KBM-7 (cell line): ENCODE measurements at regions not wholly inside any gene's neighbourhood (a gene's known extent, or its start where the extent isn't known, plus 50 kb on each side); places are given as distances from the start of the nearest gene placed in this dataset.

ENCODE experiments used
- DNase-seq: peaks from one replicate; pipeline ENCODE4 v3.0.0-alpha.2; 2015
- in situ Hi-C: fragments of 300-500 bp; cut with MboI; formaldehyde crosslinking; loops from 2 replicates; pipeline ENCODE4 v1.14.3; 2020; ENCODE audit warnings: low sequenced_read_pairs, low pct_unique_long_range_greater_than_20kb, mixed read lengths

- in situ Hi-C loops: no loop called here
- DNase-seq: no peak
Measured at GRCh38 chr18:71832946-71833617, 711.1 kb downstream of the CBLN2 start.

- no peak for DNase-seq
- in situ Hi-C loops: no loop called here
Measured at GRCh38 chr18:71831039-71831438, 713.1 kb downstream of the CBLN2 start.

DNA sequence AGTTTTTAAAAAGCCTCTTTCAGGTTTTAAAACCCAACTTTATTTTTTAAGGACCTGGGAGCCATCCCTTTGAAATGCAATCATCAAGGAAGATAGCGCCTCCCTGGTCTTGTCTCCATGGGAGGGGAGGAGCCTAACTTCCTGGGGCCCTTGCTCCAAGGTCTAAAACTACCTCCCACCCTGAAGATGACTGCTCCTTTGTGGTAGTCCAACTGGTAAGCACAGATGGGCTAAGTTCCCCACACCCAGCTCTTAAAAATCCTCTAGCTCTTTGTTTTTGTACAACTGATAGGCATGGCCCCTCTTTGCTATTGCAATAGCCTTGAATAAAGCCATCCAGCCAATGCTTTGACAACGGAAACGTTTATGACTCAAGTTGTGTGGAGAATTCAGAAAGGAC is 716.8 kb downstream of the CBLN2 start:
- in situ Hi-C loops: no loop called here

DNA sequence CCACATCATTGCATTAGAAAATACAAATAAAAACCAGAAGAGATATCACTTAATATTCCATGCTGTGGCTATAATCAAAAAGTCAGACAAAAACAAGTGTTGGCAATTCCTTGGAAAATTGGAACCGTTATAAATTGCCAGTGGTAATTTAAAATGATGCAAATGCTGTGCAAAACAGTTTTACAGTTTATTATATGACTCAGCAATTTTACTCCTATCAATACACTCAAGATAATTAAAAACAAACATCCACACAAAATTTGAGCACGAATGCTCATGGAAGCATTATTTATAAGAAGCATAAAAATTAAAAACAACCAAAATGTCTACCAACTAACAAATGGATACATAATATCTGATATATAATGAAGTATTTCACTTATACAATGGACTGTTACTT is 728.8 kb downstream of the CBLN2 start:
- DNase-seq: no peak
- in situ Hi-C loops: no loop called here

More for the DNA sequence above, 716.8 kb downstream of the CBLN2 start:
- DNase-seq: no peak

GRCh38 chr18:71809711-71810110 is 734.4 kb downstream of the CBLN2 start:
- in situ Hi-C loops: no loop called here
- no peak for DNase-seq

DNA sequence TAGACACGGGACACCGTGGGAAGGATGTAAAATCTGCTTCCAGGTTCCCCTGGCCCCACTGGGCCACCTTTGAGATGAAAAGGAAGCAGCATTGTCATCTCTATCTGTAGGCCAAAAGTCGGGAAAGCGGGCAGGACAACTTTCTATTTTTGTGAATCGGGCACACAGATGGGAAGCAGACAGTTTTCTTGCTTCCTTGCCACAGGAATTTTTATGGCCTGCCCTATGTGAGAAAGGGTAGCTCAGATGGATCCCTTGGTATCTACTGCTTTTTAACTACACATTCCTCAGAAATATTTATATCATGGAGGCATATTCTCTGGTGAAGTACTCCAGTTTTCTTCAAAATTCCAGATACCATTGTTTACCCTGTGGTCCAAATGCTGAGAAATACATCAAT is 735.5 kb downstream of the CBLN2 start:
- in situ Hi-C loops: no loop called here
- DNase-seq: no peak

- no peak for DNase-seq
- in situ Hi-C loops: no loop called here
Measured at GRCh38 chr18:71807586-71807985, 736.6 kb downstream of the CBLN2 start.

GRCh38 chr18:71798986-71799673 is 745.0 kb downstream of the CBLN2 start:
- in situ Hi-C loops: no loop called here
- no peak for DNase-seq

GRCh38 chr18:71797554-71797953 is 746.6 kb downstream of the CBLN2 start:
- in situ Hi-C loops: no loop called here
- no peak for DNase-seq

GRCh38 chr18:71784777-71785176 is 759.4 kb downstream of the CBLN2 start:
- in situ Hi-C loops: no loop called here

DNA sequence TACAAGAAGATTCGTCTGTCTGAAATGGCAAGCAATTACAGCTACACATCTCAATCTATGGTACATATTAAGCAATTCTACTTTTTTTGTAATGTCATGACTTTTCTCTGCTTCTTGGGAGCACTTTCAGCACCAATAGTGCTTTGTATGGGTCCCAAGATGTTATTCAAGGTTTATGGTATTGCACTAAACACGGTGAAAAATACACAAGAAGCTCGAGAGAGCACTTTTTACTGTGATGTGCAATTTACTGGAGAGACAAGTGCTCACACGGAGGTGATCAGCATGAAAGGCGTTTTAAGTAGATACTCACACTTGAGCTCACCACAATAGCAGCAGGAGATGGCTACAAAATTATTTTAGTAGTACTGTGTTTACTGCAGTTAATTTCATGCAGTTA is 783.6 kb downstream of the CBLN2 start:
- DNase-seq: no peak
- in situ Hi-C loops: no loop called here

More at GRCh38 chr18:71784777-71785176, 759.4 kb downstream of the CBLN2 start:
- peak; percentile 57 for DNase-seq

DNA sequence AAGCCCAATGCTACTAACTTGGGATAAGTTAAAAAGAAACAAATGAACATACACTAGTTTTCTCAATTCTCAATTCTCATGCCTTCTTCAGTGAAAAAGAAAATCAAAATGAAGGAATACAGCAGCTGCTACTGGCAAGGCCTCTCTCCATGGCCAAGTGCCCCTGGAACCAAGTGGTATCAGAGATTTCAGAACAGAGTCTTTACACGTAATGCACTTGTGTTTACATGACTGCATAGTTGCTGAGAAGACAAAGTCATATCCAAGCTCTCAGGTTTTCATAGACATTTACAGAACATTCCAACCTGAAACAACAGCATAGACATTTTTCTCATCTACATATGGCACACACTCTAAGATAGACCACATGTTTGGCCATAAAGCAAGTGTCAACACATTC is 789.9 kb downstream of the CBLN2 start:
- in situ Hi-C loops: no loop called here
- DNase-seq: no peak

GRCh38 chr18:71743634-71744033 is 800.5 kb downstream of the CBLN2 start:
- no peak for DNase-seq
- in situ Hi-C loops: no loop called here

GRCh38 chr18:71729611-71730010 is 814.5 kb downstream of the CBLN2 start:
- in situ Hi-C loops: no loop called here
- no peak for DNase-seq

DNA sequence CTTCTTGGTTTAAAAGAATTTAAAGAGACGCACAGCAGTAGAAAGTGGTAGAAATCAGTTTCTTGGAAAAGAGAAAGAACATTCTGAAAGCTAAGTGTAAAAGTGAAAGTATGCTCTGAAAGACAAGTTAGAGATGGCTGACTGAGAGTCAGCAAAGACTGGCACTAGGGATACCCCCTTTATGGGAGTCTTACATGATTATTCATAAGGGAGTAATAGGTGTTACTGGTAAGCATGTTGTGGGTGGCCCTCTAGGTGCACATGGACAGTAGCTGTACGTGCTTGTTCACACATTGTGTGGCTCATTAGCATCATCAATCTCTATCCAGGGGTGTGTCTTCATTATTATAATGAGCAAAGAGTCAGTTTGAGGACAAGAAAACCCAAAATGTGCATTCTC is 816.2 kb downstream of the CBLN2 start:
- in situ Hi-C loops: no loop called here
- no peak for DNase-seq

DNA sequence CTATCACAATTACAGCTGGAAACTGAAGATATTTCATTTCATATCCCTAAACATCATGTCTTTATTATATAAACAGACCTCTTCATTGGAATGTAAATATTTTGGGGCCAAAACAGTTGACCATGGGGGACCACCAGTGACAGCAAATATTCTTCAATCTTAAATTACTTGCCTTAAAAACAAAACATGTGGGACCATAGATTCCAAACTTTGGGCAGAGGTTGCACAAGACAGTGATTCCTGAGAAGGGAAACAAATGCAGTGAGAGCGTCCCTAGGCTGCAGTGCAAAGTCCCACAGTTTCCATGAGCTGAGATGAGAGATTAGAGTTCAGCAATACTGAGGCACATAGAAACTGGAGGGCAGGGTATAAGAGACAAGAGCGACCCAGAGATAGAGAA is 818.9 kb downstream of the CBLN2 start:
- no peak for DNase-seq
- in situ Hi-C loops: no loop called here

DNA sequence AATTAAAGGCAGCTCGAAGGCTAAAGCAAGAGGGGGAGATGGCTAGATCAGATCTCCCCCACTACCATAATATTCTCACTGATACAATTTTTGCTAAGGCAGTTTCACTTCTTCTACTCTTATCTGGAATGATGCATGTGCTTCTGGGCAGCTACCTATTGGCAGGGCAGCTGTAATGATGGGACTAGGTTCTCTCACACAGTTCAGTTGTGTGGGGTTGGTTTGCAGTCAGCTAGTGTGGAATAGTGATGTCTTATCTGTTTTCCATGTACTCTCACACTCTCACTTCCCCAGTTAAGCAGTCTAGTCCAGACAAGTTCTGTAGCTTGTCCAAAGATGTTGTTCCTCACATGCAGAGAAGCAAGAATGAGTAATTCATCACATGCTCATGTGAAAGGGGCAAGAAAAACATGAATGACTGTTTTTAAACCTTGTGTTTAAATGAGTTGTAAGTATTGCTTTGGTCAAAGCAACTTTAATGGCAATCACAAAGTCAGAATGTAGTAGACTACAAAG is 836.1 kb downstream of the CBLN2 start:
- in situ Hi-C loops: no loop called here
- no peak for DNase-seq

GRCh38 chr18:71707400-71707799 is 836.7 kb downstream of the CBLN2 start:
- no peak for DNase-seq
- in situ Hi-C loops: no loop called here

GRCh38 chr18:71689416-71690160 is 854.6 kb downstream of the CBLN2 start:
- in situ Hi-C loops: no loop called here
- DNase-seq: no peak

- DNase-seq: no peak
- in situ Hi-C loops: no loop called here
Measured at GRCh38 chr18:71682591-71682990, 861.6 kb downstream of the CBLN2 start.
